Activated T-cell treated with anti-CD3 and anti-CD28 coated beads for 1 hour (primary cell): ENCODE measurements at regions not wholly inside any gene's neighbourhood (a gene's known extent, or its start where the extent isn't known, plus 50 kb on each side); places are given as distances from the start of the nearest gene placed in this dataset.
"Not testable (repeated sequence)": the region's sequence is repeated elsewhere in the genome, so short reads cannot be mapped to it uniquely, and the experiment has no call there.

ENCODE experiments used
- DNase-seq: peaks from one replicate; pipeline ENCODE4 v3.0.0-alpha.2; 2020; ENCODE audit warnings: low read depth

- DNase-seq: no peak
Measured at GRCh38 chr5:1652873-1653697, 129.3 kb upstream of the LPCAT1 start.

GRCh38 chr5:1651971-1652872 is 128.5 kb upstream of the LPCAT1 start:
- no peak for DNase-seq

GRCh38 chr5:1651250-1651649 is 127.5 kb upstream of the LPCAT1 start:
- DNase-seq: no peak

GRCh38 chr5:1649554-1649953 is 125.8 kb upstream of the LPCAT1 start:
- DNase-seq: no peak

GRCh38 chr5:1648806-1649205 is 125.0 kb upstream of the LPCAT1 start:
- DNase-seq: no peak

GRCh38 chr5:1647580-1647979 is 123.8 kb upstream of the LPCAT1 start:
- no peak for DNase-seq

- peak; percentile 80 for DNase-seq
Measured at GRCh38 chr5:1644810-1645571, 121.2 kb upstream of the LPCAT1 start.

GRCh38 chr5:1644393-1644809 is 120.6 kb upstream of the LPCAT1 start:
- not testable (repeated sequence) for DNase-seq

- DNase-seq: no peak
Measured at GRCh38 chr5:1643651-1644392, 120.1 kb upstream of the LPCAT1 start.

- no peak for DNase-seq
Measured at GRCh38 chr5:1642621-1643061, 118.9 kb upstream of the LPCAT1 start.

GRCh38 chr5:1642221-1642620 is 118.5 kb upstream of the LPCAT1 start:
- DNase-seq: no peak

GRCh38 chr5:1641560-1642166 is 117.9 kb upstream of the LPCAT1 start:
- DNase-seq: peak; percentile 62

GRCh38 chr5:1641041-1641440 is 117.3 kb upstream of the LPCAT1 start:
- DNase-seq: no peak

- DNase-seq: no peak
Measured at GRCh38 chr5:1640421-1640881, 116.7 kb upstream of the LPCAT1 start.

- DNase-seq: no peak
Measured at GRCh38 chr5:1639757-1640156, 116.0 kb upstream of the LPCAT1 start.

GRCh38 chr5:1638658-1639400 is 115.1 kb upstream of the LPCAT1 start:
- no peak for DNase-seq

GRCh38 chr5:1637639-1638481 is 114.1 kb upstream of the LPCAT1 start:
- DNase-seq: no peak

GRCh38 chr5:1636981-1637638 is 113.3 kb upstream of the LPCAT1 start:
- no peak for DNase-seq
